Stimulated activated CD4-positive, alpha-beta T cell treated with anti-CD3 and anti-CD28 coated beads, Interleukin-4, amount 100 ng/mL, for 48 hours (primary cell): ENCODE measurements at regions not wholly inside any gene's neighbourhood (a gene's known extent, or its start where the extent isn't known, plus 50 kb on each side); places are given as distances from the start of the nearest gene placed in this dataset.
"Not testable (repeated sequence)": the region's sequence is repeated elsewhere in the genome, so short reads cannot be mapped to it uniquely, and the experiment has no call there.

Experiments used
- DNase-seq, 2 donors: peaks; one replicate each; pipeline ENCODE4 v3.0.0-alpha.2; 2020; ENCODE audit warnings: low read depth in 2 of 2

GRCh38 chr15:45868109-45868691 is 233.4 kb downstream of the SQOR start:
- no peak for DNase-seq

DNA sequence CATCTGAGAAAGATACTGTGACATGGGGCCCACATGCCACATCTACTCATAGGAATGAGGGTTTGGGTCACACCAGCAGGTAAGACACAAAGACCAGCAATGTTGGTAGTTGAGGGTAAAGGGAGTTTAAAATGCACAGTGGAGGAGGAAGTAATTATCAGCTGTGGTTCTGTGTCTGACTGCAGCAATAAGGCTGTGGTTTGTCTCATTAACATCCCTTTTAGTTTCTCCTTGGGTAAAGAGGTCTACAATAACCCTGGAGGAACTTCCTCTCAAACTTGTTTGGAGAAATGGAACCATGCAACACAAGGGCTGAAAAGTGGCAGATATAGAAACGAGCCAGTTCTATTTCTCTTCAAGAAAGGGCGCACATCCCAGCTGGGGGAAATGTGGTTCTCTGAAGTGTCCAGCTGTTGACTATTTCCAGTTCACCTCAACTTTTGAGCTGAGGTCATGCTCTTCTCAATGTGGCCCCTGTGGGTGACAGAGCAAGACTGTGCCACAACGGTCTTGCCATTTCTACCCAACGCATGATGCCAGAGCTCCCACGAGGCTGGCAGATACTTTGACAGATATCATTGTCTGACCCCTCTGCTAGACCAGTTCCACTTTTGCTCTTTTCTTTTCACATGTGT is 234.3 kb downstream of the SQOR start:
- DNase-seq = no peak

DNA sequence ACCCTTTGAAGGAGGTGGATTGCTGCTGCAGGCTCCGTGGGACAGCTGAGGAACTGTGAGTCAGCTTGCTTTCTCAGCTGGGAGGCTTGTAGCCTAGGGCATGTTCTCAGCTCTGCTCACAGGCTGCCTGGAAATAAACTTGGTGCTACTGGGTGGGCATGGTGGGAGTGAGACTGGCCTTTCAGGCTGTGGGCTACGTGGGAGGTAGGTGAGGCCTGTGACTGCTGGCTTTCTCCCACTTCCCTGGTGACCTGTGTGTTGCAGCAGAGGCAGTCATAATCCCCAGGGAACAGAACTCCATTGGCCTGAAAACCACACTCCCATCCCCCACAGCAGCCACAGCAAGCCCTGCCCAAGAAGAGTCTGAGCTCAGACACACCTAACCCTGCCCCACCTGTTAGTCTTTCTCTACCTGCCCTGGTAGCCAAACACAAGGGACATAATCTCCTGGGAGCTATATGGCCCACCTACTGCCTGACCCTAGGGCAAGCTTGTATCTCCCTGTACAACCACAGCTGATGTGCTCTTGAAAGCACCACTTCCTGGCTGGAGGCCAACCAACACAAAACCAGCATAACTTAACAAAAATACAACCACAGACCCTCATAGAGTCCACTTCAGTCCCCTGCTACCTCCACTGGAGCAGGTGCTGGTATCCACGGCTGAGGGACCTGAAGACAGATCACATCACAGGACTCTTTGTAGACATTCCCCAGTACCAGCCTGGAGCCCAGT is 236.5 kb downstream of the SQOR start:
- no peak for DNase-seq

- no peak for DNase-seq
Measured at GRCh38 chr15:45873781-45874180, 239.0 kb downstream of the SQOR start.

GRCh38 chr15:45874566-45874965 is 239.7 kb downstream of the SQOR start:
- DNase-seq = not testable (repeated sequence)

DNA sequence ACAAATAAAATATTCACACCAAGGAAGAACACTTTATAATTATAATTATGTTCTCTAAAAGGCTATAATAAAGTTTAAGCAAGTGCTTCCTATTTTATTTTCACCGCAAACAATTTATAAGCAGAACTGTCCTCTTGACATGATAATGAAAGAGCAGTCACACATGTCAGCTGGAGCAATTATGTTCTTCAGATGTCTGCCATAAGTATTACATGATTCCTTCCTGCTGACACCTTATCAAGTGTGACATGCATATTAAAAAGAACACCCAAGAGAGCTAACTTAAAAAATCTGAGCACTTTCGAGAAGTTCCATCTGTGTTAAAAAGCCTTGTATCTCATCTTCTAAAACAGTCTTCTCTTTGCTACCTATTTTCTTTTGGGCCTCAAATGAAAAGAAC is 249.5 kb downstream of the SQOR start:
- DNase-seq = no peak

DNA sequence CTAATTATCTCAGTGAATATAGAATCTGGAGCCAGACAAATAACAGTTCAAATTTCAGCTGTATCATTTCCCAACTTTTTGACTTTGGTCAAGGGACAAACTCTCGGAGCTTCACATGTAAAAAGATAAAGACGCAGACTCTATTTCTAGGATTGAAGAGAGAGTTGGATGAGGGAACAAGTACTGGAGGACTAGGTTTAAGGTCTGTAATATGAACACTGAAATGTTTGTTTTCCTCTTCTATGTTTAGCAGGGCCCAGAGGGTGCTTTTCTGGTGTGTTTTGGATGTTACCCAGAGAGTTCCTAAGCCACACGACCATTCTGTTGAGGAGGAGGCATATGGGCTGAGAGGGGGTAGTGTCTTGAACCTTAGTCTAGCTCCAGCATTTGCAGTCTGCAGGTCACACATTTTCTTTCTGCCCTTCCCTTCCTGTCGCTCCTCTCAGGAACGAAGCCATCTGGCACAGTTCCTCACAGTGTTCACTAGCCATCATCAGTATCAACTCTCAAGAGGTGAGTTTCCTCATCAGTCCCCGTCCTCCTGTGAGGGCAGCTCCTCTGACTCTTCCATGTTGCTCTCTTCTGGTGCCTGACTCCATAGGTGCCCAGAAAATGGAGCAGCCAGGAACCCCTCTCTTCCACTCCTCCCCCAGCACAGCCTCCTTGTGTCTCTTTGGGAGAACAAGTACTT is 250.1 kb downstream of the SQOR start:
- no peak for DNase-seq

- DNase-seq = no peak
Measured at GRCh38 chr15:45885801-45886200, 251.0 kb downstream of the SQOR start.

DNA sequence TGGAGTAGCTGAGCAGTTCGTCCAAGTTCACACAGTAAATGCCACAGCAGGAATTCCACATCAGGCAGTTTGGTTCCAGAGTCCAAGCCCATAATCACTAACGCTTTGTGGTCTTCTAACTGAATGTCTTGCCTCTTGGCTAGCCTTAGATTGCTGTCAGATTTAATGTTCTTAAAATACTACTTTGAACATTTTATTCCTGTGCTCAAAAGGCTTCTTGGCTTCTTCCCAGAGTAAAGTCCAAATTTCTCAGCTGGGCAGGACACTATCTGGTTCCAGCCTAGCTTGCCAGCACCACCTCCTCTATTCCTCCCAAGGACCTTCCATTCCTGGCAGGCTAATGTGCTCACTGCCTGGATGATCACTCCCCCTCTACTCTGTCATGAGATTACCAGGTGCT is 256.9 kb downstream of the SQOR start:
- no peak for DNase-seq

GRCh38 chr15:45892182-45892581 is 257.4 kb downstream of the SQOR start:
- DNase-seq = no peak

GRCh38 chr15:45903283-45903682 is 268.5 kb downstream of the SQOR start:
- DNase-seq = no peak

- no peak for DNase-seq
Measured at GRCh38 chr15:45904019-45904418, 269.2 kb downstream of the SQOR start.

DNA sequence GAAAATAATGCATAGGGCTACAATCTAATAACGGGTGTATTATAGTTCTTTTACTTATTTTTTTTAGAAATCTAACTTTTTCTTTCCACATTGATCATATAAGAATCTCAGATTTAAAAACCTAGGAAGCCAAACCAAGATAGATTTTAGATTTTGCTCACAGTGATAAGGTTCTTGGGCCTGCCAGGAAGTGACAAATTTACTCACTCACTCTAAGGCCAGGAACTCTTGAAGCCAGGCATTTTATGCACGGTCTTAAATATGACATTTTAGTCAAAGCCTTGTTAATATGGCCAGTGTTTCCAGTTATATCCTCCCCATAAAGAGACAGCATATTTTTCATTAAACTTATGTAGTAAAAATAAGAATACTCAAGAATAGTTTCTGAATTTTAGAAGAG is 271.4 kb downstream of the SQOR start:
- no peak for DNase-seq

DNA sequence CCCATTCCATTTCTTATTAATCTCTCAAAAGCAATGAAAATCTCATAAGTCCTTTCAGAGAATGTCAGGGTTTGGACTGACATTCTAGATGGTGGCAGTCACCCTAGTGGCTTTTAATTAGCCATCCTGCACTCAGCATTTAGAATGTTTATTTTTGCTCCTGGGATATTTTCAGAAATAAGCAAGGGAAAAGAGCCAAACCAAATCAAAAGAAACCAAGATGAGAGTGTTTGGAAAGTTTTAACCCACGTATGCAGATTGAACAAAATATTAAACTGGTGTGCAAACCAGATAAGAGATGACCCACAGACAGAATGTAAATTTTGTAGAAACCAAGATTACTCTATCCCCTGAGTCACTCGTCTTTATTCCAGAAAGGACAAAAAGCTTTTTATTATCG is 275.8 kb downstream of the SQOR start:
- DNase-seq = no peak

GRCh38 chr15:45913451-45913850 is 278.6 kb downstream of the SQOR start:
- no peak for DNase-seq

GRCh38 chr15:45914425-45914824 is 279.6 kb downstream of the SQOR start:
- DNase-seq = no peak

- no peak for DNase-seq
Measured at GRCh38 chr15:45918839-45919238, 284.0 kb downstream of the SQOR start.

GRCh38 chr15:45919806-45920205 is 285.0 kb downstream of the SQOR start:
- no peak for DNase-seq

GRCh38 chr15:45921376-45921775 is 286.5 kb downstream of the SQOR start:
- DNase-seq = no peak

DNA sequence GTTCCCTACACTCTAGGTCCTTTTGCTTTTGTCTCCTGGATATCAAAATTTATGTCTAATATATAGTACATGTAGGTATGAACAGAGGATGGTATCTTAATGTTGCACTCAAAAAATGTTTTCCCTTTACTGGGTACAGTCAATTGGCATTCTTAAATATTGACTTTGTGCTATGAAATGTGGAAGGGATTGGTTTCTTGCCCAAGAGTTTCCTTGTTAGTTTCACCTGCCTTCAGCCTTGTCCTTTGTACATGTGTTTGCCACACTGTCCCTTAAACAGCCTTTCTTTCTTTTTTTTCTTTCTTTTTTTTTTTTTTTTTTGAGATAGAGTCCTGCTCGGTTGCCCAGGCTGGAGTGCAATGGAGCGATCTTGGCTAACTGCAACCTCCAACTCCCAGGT is 287.1 kb downstream of the SQOR start:
- no peak for DNase-seq

DNA sequence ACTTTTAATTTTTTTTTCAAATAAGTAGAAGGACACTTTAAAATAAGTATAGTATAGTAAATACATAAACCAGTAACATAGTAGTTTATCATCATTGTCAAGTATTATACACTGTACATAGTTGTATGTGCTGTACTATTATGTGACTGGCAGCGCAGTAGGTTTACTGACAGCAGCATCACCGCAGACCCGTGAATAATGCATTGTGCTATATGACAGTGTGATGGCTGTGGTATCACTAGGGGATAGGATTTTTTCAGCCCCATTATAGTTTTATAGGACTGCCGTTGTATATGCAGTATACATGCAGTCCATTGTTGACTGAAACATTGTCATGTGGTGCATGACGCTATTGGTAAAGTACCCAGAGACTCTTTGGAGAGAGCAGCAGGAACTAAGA is 306.5 kb downstream of the SQOR start:
- DNase-seq = no peak

- no peak for DNase-seq
Measured at GRCh38 chr15:45943240-45943639, 308.4 kb downstream of the SQOR start.

- no peak for DNase-seq
Measured at GRCh38 chr15:45946111-45946510, 311.3 kb downstream of the SQOR start.
